GM23338 (cell line): ENCODE measurements at regions not wholly inside any gene's neighbourhood (a gene's known extent, or its start where the extent isn't known, plus 50 kb on each side); places are given as distances from the start of the nearest gene placed in this dataset.

Experiments
- ATAC-seq: fragments of 200-7000 bp; cut with Tn5 transposase; 3 replicates; pipeline ENCODE4 v1.9.1; 2020
- DNase-seq: peaks from one replicate; pipeline ENCODE4 v3.0.0-alpha.2; 2015; ENCODE audit warnings: low spot score
- H2AFZ ChIP-seq: fragments of 200-600 bp; sonication (generic); 2 replicates; pipeline ENCODE4 v1.8.0; 2016; ENCODE audit warnings: antibody characterized with exemption, mild to moderate bottlenecking, moderate library complexity
- H3F3A ChIP-seq: fragments of 200-600 bp; sonication (generic); replicated peaks from 2 replicates; pipeline ENCODE4 v1.8.0; 2017; ENCODE audit warnings: antibody characterized with exemption, mixed run types, low read depth
- H3K27ac ChIP-seq: fragments of 200-600 bp; sonication (generic); 2 replicates; pipeline ENCODE4 v1.6.1; 2016; ENCODE audit warnings: low read depth
- H3K27me3 ChIP-seq: fragments of 200-600 bp; sonication (generic); 2 replicates; pipeline ENCODE4 v1.8.0; 2016; ENCODE audit warnings: mild to moderate bottlenecking, mixed run types, moderate library complexity; ENCODE audit not compliant: insufficient read depth
- H3K36me3 ChIP-seq: fragments of 200-600 bp; sonication (generic); 2 replicates; pipeline ENCODE4 v1.8.0; 2016; ENCODE audit warnings: mild to moderate bottlenecking; ENCODE audit not compliant: insufficient read depth
- H3K4me1 ChIP-seq: fragments of 200-600 bp; sonication (generic); 2 replicates; pipeline ENCODE4 v1.8.0; 2016; ENCODE audit warnings: mild to moderate bottlenecking, moderate library complexity; ENCODE audit not compliant: insufficient read depth
- H3K4me2 ChIP-seq: fragments of 200-600 bp; sonication (generic); 2 replicates; pipeline ENCODE4 v1.7.1; 2017; ENCODE audit warnings: mixed run types
- H3K4me3 ChIP-seq: fragments of 200-600 bp; sonication (generic); 2 replicates; pipeline ENCODE4 v1.6.1; 2016; ENCODE audit warnings: mixed run types
- H3K79me2 ChIP-seq: fragments of 200-600 bp; sonication (generic); replicated peaks from 2 replicates; pipeline ENCODE4 v1.8.0; 2017; ENCODE audit warnings: mild to moderate bottlenecking; ENCODE audit not compliant: insufficient read depth
- H3K9me2 ChIP-seq: fragments of 200-600 bp; sonication (generic); 2 replicates; pipeline ENCODE4 v1.8.0; 2017; ENCODE audit not compliant: insufficient read depth
- H4K20me1 ChIP-seq: fragments of 200-600 bp; sonication (generic); replicated peaks from 2 replicates; pipeline ENCODE4 v1.8.0; 2017; ENCODE audit warnings: mild to moderate bottlenecking; ENCODE audit not compliant: insufficient read depth
- H3K27ac Mint-ChIP-seq: 2 replicates; pipeline ENCODE4 v1.8.0; 2020; ENCODE audit warnings: inconsistent platforms, mild to moderate bottlenecking, moderate library complexity, mixed read lengths
- H3K27me3 Mint-ChIP-seq: 3 replicates; pipeline ENCODE4 v1.8.0; 2022; ENCODE audit warnings: low read depth, mild to moderate bottlenecking, moderate library complexity, mixed read lengths, inconsistent platforms; ENCODE audit not compliant: insufficient read depth, poor library complexity
- H3K36me3 Mint-ChIP-seq: 3 replicates; pipeline ENCODE4 v1.8.0; 2021; ENCODE audit warnings: low read depth, mild to moderate bottlenecking, inconsistent platforms, moderate library complexity, mixed read lengths
- H3K4me1 Mint-ChIP-seq: 3 replicates; pipeline ENCODE4 v1.8.0; 2020; ENCODE audit warnings: mild to moderate bottlenecking, inconsistent platforms, mixed read lengths
- H3K4me3 Mint-ChIP-seq: 3 replicates; pipeline ENCODE4 v1.8.0; 2021; ENCODE audit warnings: moderate library complexity, mild to moderate bottlenecking, inconsistent platforms, mixed read lengths
- H3K9me3 Mint-ChIP-seq: 3 replicates; pipeline ENCODE4 v1.8.0; 2020; ENCODE audit warnings: moderate library complexity, mild to moderate bottlenecking, inconsistent platforms, mixed read lengths
- CREB1 ChIP-seq: fragments of 250-450 bp; sonication (Bioruptor Pico); IDR thresholded peaks from 2 replicates; pipeline ENCODE4 v1.5.0; 2020; ENCODE audit warnings: low read depth, mild to moderate bottlenecking, moderate library complexity
- CTCF ChIP-seq, 2 experiments: fragments of 200-600 bp in 1 of 2; sonication (generic) in 1 of 2; conservative IDR thresholded peaks; 2 replicates each; pipeline versions ENCODE4 v1.5.1 to v1.6.1; 2016 to 2017; ENCODE audit warnings: antibody characterized with exemption in 2 of 2, low read depth in 2 of 2, mild to moderate bottlenecking in 2 of 2, moderate library complexity in 1 of 2
- ETS1 ChIP-seq: IDR thresholded peaks from 2 replicates; pipeline ENCODE4 v1.6.1; 2016; ENCODE audit warnings: antibody characterized with exemption
- JUNB ChIP-seq: IDR thresholded peaks from one replicate; pipeline ENCODE4 v1.6.1; 2016; ENCODE audit warnings: antibody characterized with exemption; ENCODE audit not compliant: unreplicated experiment
- POLR2AphosphoS5 ChIP-seq: IDR thresholded peaks from 2 replicates; pipeline ENCODE4 v1.6.1; 2016; ENCODE audit warnings: antibody characterized with exemption, low read depth
- REST ChIP-seq: IDR thresholded peaks from one replicate; pipeline ENCODE4 v1.6.1; 2018; ENCODE audit warnings: antibody characterized with exemption; ENCODE audit not compliant: unreplicated experiment
- ZNF114 ChIP-seq: fragments of 250-450 bp; sonication (Bioruptor Pico); IDR thresholded peaks from 2 replicates; pipeline ENCODE4 v1.5.0; 2020; ENCODE audit warnings: mild to moderate bottlenecking, moderate library complexity
- ZNF331 ChIP-seq: fragments of 250-450 bp; sonication (Bioruptor Pico); IDR thresholded peaks from 2 replicates; pipeline ENCODE4 v1.5.0; 2020; ENCODE audit warnings: low read depth, mild to moderate bottlenecking, moderate library complexity

GRCh38 chr5:158470764-158471534 lies 612.0 kb upstream of the CLINT1 start (continued):
- TF ChIP-seq ZNF114 (CRISPR knock-in tag) (no peak), REST (no peak), POLR2AphosphoS5 (no peak), JUNB (no peak), ETS1 (no peak), ZNF331 (CRISPR knock-in tag) (no peak), CTCF (conservative IDR thresholded peaks at IDR 0.05; ENCODE audit: low read depth in 2 of 2) (no peak), CREB1 (CRISPR knock-in tag) (no peak)

GRCh38 chr5:158468444-158468843 lies 609.5 kb upstream of the CLINT1 start:
- Histone ChIP-seq H3K79me2 (no peaks in the 10 kb centered on the region), H3K27me3 (no peaks in the 10 kb centered on the region), H3K27ac (no peak overlapping the region), H2AFZ (no peak overlapping the region), H3K4me2 (no peak overlapping the region), H3K4me1 (0 out of 2 replicates have a peak, but pooled peaks cover 4% of the 10 kb centered on the region), H3K36me3 (no peaks in the 10 kb centered on the region; the same call in 1 of the 2 replicates), H3K4me3 (no peak overlapping the region), H3F3A (no peaks in the 10 kb centered on the region), H4K20me1 (no peaks in the 10 kb centered on the region), H3K9me2 (peaks cover 5% of the 10 kb centered on the region; the same call in 1 of the 2 replicates)
- no peak overlapping the region for H3K4me3 Mint-ChIP-seq
- H3K27ac Mint-ChIP-seq = no peak overlapping the region
- H3K27me3 Mint-ChIP-seq = peaks cover 3% of the 10 kb centered on the region
- no peaks in the 10 kb centered on the region for H3K36me3 Mint-ChIP-seq
- peaks cover 9% of the 10 kb centered on the region; the same call in 2 of the 3 replicates for H3K4me1 Mint-ChIP-seq
- no peak for ATAC-seq
- no peak for DNase-seq
- H3K9me3 Mint-ChIP-seq = no peaks in the 10 kb centered on the region; the same call in 2 of the 3 replicates
- TF ChIP-seq REST = no peak
- no peak for TF ChIP-seq CTCF (conservative IDR thresholded peaks at IDR 0.05; ENCODE audit: low read depth in 2 of 2)
